SW480 (cell line): ENCODE measurements at regions not wholly inside any gene's neighbourhood (a gene's known extent, or its start where the extent isn't known, plus 50 kb on each side); places are given as distances from the start of the nearest gene placed in this dataset.

ENCODE experiments used
- DNase-seq: peaks from one replicate; pipeline ENCODE4 v3.0.0-alpha.2; 2016; ENCODE audit warnings: low spot score

DNA sequence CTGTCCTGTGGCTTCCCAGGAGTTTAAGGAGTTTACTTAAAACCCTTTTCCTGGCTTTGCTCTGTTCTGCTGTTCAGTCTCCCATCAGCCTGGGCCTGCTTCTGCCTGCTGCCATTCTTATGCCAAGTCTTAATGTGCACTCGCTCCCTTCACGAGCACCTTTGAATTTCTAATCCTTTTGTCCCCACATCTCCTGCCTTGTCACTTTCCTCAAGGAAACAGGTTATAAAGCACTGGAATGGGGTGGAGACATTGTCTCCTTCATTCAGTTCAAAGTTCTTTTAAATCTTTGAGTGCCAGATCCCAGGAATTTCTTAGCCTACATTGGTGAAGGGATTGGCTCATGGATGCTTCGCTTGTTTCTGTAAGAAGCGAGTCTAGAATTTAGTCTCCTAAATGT is 87.2 kb upstream of the LIFR start:
- no peak for DNase-seq

DNA sequence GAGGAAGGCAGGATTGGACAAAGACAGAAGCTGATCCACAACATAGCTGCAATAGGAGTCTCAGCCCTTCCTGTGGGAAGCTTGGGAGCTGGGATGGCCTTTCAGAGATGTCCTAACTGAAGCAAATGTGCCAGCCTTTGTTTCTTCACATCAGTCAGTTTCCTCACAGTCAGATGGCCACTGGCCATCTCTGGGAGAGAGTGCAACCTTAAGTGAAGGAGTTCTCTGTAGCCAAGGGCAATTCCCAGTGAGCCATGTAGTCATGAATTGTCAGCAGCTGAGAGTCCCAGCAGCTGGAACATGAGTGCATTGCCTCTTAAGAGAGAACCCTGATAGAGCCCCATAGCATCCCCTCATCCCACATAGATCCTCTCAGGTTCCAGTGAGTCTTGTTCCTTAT is 89.1 kb upstream of the LIFR start:
- no peak for DNase-seq

DNA sequence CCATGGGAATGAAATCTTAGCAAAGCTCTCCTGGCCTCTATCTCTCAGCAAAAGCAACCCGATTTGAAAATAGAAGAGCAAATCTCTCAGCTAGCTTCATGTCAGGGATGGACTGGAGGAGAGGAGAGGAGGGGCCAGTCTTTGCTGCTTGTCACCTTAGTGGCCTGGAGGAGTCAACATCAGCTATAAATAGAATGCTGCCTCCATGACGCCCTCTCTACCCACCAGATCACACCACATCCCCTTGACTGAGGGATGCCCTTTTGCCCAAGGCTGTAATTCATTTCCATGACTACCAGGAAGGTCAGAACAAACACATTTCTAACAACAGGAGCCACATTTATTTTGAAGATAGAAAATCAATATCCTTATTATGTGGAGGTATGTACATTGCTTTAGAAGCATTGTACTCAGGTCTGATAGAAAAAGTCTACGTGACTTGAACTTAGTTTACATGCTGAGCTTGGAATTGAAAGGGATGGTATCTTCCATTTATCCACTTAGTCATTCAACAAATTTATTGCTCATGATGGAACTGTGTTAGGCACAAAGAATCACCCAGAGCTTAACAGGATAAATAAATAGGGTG is 92.4 kb upstream of the LIFR start:
- DNase-seq: no peak

DNA sequence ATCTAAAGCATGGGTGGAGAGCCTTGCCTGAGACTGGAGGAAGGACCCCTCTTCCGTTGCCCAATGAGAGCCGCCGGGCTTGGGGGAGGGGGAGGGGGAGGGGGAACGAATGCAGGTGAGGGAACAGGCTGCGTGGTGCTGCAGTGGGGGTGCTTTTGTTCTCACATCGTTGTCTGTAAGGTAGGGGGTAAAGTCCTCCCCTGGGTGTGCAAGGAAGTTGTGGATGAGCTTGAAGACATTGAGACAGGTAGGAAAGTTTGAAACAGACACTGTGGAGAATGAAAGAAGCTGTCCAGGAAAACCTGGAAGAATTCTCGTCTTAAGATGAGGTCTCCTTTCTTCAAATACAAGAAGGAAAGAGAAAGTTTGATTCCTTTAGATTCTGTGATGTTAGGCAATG is 94.1 kb upstream of the LIFR start:
- no peak for DNase-seq

DNA sequence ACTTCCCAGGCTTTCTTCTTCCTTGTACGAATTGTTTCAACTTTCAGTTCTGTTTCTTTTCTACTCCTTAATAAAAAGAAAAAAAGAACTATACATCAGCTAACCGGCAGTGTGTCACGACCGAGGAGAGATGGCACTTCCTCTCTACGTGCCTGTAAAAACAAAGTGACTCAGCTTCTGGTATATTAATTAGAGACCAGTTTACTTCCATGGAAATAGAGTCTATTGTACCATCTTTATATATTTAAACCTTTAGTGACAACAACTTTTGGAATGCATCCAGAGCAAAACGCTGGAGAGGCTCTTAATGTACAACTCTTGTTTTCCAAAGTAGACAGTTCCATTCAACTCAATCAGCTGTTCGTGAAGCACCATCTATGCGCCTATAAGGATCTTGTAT is 94.5 kb upstream of the LIFR start:
- peak; percentile 33 for DNase-seq

DNA sequence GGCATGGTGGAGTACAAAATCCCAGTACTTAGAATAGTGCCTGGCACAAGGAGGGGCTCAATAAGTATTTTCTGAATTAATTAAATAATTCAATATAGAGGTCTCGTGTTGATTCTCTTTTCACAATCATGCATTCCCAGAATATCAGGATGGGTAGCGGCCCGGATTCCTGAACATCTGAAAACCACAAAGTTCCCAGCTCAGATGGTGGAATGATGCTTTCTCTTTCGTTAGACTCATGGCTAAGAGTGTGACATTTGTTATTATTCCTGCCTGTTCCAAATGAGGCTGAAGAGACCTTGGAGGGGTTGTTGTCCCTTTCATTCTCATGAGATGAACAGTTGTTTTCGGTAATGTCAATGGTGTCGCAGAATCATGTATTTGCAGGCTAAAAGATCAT is 95.4 kb upstream of the LIFR start:
- DNase-seq: no peak

DNA sequence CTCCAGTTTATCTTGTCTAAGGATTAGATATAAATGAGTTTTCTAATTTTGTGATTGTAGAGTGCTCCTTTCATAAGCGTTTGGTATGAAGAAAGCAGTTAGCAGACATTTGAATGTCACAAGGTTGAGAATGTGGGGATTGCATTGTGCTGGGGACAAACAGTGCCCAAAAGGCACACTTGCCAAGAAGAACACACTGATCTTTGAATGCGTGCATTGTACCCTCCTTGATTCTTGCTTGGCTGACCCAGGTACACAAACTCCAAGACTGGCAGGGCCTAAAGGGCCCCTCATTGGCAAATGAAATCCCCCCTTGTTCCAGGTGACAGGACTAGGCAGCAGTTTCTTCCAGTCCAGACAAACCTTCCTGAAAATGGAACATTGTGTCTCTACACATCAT is 96.9 kb upstream of the LIFR start:
- no peak for DNase-seq

DNA sequence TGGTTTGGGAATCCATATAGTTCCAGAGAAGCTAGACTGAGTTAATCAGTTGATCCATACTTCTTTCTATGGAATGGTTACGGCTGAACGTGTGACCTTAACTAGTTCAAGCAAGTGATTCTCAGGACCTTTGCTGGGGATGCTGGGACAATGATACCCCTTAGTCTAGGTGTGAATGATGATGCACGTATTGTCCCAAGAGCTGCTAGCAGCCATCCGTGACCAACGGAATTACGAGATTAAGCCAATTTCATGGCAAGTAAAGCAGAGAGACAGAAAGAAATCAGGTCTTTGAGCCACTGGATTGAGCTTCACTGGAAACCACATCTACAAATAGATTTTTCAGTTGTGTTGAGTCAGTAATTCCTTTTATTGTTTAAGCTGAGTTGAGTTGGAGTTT is 99.2 kb upstream of the LIFR start:
- no peak for DNase-seq

DNA sequence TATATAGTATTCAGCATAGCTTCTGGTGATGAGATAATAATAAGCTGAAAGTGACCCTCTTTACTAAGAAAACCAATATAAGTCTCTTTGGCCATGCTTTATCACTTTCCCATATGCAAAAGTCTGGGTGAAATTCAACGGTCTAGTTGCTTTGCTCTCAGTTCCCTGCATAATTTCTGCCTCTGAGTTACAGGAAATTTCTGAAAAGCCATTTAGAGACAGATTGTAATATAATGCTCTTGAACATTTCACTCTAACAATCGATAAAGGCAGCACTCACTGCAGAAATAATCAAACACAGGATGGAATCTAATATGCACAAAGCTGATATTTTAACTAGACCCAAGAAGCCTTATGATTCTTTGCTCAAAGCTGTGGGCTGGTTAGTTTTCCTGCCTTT is 100.1 kb upstream of the LIFR start:
- no peak for DNase-seq

DNA sequence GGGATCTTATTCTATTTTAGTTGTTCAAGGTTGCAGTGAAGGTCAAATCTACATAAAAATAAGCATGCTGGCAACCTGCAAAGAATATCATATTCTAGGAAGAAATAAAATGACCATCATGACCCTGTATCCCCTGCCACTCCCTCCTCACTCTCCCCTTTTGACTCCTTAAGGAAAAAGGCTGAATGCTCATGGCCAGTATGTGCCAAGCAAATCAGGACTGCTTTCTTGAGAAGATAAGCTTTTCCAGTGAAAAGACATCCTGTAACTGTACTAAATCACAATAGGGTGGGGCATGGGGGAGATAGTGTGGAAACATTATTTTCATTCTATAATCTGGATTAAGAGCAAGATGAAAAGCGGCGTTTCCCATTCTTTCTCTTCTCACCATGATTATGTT is 100.6 kb upstream of the LIFR start:
- DNase-seq: no peak

DNA sequence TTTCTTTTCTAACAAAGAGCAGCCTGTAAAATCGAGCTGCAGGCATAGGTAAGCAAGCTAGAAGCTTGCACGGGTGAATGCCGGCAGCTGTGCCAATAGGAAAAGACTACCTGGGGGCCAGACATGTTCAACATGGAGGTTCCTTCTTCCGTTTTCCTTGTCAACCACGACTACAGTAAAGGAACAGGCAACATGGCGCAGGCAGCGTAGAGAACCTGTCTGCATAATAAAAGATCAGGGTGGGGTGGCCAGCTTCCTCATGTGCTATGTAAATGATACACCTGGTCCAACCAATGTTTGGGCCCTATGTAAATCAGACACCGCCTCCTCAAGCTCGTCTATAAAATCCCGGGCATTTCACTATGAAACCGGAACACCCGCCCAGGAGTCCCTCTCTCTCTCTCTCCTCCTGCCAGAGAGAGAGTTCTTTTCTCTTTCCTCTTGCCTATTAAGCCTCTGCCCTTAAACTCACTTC is 103.8 kb upstream of the LIFR start:
- DNase-seq: peak; percentile 92

DNA sequence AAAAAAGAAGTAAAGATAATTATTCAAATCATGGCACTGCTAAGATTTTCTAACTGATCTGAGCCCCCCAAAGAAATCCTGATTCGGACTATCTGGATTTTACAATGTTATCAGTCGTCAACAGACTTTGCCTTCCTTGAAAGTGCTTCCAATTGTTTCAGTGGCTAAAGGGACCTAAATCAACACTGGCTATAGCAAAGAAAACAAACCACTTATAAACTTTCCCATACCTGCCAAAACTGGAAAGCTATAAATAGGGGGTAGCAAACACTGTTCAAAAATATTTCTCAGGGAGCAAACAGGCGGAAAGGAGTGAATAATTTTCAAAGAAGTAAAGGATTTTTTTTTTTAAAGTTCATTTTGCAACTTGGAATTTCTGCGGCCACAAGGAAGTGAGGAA is 105.6 kb upstream of the LIFR start:
- no peak for DNase-seq

DNA sequence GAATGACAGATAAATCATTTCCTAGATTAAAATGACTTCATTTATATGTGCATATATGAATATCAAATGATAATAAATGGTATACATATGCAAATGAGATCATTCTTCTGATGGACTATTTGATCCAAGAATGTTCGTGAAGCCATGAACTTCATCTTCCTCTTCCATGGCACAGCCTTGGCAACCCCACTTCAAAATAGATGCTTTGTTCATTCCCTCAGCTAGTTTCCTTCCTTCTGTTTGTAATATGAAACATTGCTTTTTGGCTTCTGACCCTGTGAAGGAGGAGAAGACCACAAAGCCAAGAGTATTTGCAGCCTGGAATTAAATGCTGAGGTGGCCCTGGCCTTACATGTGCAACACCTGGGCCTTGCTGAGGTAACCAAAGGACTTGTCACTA is 106.8 kb upstream of the LIFR start:
- no peak for DNase-seq

DNA sequence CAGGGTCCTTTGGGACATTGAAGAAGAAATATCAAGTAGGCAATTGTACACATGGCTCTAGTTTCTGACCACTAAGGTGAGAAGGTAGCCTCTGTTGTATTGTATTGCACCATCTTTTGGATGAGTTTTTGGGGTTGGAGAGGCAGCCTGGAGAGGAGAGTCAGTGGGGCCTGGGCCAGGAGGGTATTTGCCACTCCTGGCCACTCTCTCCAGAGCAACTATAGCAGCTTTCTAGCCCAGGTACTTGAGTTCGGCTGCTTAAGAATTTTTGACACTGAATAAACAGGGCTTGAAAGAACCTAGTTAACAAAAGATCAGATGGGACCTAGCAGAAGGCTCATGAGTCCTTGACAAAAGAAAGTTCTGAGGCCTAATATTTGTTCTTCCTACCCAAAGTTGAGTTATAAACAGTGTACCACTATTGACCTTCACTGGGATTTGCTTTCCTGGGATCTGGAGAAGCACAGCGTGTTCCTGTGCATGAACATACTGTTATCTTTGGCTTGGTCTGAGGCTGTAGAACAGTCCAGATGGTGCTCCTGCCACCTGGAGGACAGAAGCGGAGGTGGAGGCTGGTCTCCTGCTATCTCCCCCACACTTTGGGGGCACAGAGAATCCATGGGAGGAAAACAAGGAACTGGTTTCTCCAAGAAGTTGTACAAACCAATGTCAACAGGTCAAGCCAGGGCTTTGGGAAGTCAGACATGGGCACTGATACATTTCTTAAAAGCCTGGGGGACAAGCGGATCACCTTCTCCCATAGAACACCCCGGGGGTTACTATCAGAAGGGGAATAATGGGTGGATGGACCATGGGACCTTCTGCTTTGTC is 110.4 kb upstream of the LIFR start:
- peak; percentile 12 for DNase-seq

DNA sequence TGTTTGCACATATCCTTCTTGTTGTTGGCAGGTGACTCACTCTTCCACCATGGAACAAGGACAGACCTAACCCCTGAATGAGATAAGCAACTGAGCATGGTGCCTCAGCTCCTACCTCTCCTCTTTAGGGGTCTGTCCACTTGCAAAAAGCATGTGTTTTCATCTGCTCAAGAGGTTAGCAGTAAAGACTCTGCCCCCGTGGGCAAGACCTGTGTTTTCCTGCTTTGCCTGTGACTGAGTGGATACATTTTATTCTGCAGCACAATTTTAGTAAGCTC is 111.0 kb upstream of the LIFR start:
- DNase-seq: no peak

DNA sequence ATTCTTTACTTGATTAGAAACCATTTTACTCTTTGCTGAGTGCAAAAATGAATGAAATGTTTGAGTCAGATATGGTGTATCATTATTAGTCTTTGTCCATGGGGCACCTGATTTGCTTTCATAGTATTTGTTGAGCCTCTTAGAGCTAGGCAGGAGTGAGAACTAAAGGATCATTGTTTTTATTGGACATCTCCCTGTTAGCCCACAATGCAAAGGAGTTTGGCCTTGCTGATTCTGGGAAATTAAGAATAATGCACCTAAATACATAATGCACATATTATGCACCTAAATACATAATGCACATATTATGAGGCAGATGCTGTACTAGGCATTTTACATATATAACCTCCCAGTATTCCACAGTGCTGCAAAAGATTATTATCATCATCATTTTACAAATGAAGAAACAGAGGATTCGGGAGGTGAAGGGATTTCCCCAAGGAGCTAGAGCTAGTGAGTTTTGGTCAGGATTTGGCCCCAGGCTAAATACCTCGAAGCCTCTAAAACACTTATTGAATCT is 113.0 kb upstream of the LIFR start:
- no peak for DNase-seq

DNA sequence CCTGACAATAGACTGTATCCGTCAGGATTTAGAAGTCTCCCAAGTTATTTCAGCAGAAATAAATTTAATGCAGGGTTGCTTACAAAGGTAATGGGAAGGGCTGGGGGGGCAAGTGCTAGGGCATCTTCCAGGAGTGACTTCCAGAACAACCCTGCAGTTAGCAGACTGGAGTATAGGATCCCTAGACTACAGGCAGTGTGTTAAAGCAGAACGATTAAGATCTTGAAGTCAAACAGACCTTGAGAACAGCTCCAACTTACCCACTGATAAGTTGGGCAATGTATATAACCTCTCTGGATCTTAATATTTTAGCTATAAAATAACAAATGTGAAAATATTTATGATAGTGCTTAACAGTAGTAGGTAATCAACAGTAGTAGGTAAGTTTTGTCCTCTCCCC is 113.6 kb upstream of the LIFR start:
- no peak for DNase-seq

DNA sequence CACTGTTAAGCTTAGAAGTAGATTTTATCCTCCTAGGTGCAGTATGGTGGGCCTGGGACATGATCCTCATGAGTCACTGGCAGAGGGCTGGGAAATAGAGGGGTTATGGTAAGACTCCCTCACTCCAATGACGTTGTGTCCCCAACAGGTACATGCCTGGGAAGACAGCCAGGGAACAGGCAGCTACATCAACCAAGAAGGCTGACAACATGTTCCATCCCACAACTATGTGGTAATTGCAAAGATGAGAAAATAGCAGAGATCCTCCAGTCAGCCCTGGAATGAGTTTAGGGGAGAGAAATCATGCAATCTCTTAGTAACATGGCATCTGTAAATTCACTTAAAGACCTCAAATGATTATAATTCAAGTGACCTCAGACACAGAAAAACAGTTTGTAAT is 114.4 kb upstream of the LIFR start:
- no peak for DNase-seq

DNA sequence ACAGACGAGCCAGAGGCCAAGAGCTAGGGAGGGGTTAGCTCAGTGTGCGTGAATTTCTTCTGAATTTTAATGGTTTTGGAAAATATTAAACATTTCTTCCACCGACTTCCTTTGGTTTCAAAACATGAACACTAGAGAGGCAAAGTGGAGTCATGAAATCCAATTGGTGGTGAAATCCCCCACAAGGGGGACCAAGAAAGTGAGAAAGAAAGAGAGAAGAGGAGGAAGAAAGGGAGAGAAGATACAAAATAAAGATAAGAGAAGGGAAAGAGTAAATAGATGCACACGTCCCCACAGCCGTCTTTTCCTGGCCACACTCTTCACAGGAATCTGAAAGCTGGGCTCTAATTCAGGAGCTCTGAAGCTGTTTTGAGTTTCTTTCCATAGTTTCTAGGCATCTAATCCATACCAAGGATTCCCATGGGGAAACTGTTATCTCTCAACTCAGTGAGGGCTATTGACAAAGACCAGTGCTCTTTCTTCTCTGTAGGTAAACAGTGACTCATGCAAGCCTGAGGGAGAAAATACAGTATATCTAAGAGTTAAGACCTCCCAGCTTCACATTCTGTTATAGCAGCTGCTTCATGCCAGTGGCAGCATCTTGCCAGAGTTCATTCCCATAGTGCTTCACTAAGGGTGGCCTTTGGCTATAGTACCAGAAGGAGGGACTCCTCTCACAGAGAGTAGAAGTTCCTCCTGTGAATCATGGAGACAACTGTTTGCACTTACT is 115.8 kb upstream of the LIFR start:
- DNase-seq: no peak

DNA sequence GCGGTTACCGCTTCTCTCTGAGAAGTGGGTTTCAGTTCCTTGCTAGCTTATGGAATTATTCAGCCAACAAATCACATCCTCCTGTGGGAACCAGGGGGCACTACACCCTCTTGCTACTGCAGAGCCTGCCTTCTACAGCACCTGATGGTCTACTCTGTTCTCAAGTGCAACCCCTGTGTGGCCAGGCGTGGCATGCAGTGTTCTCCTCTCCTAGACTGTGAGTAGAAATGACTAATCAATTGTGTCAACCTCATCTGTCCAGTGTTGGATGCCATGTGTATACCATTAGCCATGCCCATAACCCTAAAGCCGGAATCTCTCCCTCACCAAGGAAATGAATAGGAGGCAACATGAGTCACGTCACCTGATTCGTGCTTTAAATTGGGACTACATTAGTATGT is 117.2 kb upstream of the LIFR start:
- no peak for DNase-seq

DNA sequence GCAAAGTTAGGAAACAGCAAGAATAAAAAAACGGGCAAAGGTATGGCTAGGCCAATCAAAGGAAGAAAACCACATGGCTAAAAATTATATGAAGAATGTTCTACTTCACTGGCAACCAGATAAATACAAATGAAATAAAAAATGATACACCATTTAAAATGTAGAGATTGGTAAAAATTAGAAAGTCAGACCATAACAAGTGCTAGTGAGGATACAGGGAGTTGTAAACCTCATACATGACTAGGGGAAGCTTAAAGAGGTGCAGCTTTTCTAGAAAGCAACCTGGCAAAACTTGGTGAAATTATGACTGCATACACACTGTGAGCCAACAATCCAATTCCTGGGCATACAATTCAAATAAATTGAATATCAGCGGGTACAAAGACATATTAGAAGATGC is 119.0 kb upstream of the LIFR start:
- no peak for DNase-seq

DNA sequence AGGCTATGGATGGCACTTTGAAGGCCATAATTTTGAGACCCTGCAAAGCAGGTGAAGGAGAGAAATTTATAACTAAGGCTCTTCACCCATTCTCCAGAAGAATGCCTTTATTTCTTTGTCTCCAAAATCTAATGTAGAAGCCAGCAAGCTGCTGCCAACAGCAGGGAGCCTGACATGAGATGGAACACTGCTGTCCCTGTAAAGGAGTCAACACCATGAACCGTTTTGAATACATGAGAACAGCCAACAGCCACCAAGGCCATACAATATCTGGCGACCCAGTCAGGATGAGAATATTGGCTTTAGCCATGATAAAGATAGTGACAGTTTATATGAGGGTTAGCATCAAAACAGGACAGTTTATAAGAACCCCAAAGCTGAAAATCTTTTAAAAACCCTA is 121.2 kb upstream of the LIFR start:
- DNase-seq: no peak

DNA sequence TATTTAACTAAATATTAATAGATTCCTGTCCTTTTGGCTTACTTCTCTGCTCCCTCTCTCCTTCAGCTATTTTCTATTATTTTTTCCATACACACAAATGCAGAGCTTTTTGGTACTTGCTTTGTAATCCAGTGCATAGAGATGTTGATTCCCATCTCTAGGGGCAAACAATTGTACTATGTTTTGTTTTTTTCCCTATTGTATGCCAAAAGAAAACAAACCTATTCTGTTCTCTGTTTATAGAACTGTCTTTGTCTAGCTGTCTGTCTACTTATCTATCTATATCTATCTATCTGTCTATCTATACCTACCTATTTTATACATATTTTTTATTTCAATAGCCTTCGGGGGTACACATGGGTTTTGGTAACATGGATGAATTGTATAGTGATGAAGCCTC is 121.6 kb upstream of the LIFR start:
- DNase-seq: no peak
